ENCODE measurements at regions not wholly inside any gene's neighbourhood (a gene's known extent, or its start where the extent isn't known, plus 50 kb on each side); places are given as distances from the start of the nearest gene placed in this dataset.
"Not testable (repeated sequence)": the region's sequence is repeated elsewhere in the genome, so short reads cannot be mapped to it uniquely, and the experiment has no call there.

DNA sequence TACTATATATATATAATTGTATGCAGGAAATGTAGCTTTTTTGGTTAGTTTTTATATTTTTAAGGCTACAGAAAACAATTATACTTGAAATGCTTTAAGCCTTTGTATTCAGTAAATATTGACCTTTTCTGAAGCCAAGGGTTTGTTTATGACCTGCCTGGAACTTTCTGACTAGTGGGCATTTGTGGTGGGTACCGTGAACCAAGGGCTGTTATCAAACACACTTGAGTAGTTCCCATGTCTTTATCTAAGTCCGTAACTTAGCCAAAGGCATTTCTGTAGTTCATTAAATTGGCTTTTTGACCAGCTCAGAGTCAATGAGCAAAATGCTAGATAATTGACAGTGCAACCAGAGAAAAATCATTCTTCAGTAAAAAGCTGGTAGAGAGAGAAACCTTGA lies 1444.2 kb upstream of the SLC10A2 start:
- H3K4me3 ChIP-seq (ENCODE audit: low read depth, low read length), result no peak overlapping the region
- TF ChIP-seq, protein P1, sequence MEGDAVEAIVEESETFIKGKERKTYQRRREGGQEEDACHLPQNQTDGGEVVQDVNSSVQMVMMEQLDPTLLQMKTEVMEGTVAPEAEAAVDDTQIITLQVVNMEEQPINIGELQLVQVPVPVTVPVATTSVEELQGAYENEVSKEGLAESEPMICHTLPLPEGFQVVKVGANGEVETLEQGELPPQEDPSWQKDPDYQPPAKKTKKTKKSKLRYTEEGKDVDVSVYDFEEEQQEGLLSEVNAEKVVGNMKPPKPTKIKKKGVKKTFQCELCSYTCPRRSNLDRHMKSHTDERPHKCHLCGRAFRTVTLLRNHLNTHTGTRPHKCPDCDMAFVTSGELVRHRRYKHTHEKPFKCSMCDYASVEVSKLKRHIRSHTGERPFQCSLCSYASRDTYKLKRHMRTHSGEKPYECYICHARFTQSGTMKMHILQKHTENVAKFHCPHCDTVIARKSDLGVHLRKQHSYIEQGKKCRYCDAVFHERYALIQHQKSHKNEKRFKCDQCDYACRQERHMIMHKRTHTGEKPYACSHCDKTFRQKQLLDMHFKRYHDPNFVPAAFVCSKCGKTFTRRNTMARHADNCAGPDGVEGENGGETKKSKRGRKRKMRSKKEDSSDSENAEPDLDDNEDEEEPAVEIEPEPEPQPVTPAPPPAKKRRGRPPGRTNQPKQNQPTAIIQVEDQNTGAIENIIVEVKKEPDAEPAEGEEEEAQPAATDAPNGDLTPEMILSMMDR (IDR thresholded peaks at IDR 0.05; ENCODE audit: control insufficient read depth, extremely low read depth, insufficient read depth), result no peak
- DNase-seq (ENCODE audit: low read depth), result no peak

DNA sequence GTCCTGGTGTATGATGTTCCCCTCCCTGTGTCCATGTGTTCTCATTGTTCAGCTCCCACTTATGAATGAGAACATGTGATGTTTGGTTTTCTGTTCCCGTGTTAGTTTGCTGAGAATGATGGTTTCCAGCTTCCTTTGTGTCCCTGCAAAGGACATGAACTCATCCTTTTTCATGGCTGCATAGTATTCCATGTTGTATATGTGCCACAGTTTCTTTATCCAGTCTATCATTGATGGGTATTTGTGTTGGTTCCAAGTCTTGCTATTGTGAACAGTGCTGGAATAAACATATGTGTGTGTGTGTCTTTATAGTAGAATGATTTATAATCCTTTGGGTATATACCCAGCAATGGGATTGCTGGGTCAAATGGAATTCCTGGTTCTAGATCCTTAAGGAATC lies 1427.3 kb upstream of the SLC10A2 start:
- DNase-seq (ENCODE audit: low read depth); H3K4me3 ChIP-seq (ENCODE audit: low read depth, low read length): not testable (repeated sequence)

DNA sequence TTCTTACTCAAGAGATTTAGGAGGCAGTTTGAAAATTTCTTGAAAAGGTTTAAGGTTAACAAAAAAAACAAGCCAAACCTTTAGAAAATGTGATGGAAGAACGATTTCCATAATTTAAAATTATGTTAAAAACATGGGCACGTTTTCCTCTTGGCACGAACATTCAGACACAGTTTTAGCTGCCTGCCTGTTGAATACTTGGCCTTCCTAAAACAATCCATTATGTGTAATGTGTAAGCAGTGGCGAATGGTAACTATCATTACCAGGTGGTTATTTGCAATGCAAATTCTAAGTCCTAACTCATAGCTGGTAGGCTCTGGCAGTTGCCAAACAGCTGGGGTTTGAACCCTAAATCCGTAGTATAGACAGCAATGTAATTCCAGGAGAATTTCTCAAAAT lies 1425.7 kb upstream of the SLC10A2 start:
- H3K4me3 ChIP-seq (ENCODE audit: low read depth, low read length), result no peak overlapping the region
- no peak for DNase-seq (ENCODE audit: low read depth)
- TF ChIP-seq, protein P1 (IDR thresholded peaks at IDR 0.05; ENCODE audit: control insufficient read depth, extremely low read depth, insufficient read depth), result no peak

DNA sequence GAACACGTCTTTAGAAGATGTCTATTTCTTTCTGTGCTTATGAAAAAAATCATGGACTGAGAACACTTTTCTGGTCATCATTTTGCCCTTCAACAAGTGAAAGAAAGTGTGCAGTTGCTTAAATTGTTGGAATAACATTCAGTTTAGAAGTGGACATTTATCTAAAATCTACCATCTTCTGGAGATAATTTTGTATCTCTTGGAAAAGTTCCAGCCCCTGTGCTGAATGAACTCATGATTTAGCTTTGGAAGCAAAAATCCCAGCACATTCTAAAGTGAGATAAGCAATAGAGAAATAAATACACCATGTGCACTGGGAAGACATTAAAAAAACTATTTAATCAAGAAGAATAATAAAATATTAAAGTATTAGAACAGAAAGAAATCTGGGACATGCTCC lies 1420.8 kb upstream of the SLC10A2 start:
- no peak for DNase-seq (ENCODE audit: low read depth)
- TF ChIP-seq, protein P1 (IDR thresholded peaks at IDR 0.05; ENCODE audit: control insufficient read depth, extremely low read depth, insufficient read depth), result no peak

DNA sequence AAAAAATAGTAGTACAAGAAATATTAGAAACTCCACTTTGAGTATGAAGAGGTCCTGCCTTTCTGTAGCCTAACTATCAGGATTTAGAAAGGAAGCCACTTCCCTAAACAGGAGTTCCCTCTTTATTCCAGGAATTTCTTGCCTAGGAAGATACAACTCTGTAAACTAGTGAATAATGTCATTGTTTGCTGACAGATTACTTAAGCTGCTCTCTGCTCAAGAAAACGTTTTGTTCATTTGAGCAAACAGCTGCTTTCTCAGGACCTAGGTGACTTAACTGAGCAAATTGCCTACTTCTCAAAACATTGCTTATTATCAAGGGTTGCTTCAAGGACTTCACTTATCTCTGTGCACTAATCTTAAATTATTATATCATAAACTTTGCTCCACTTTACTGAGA lies 1419.4 kb upstream of the SLC10A2 start:
- DNase-seq (ENCODE audit: low read depth), result no peak
- TF ChIP-seq, protein P1 (IDR thresholded peaks at IDR 0.05; ENCODE audit: control insufficient read depth, extremely low read depth, insufficient read depth), result no peak
- no peak overlapping the region for H3K4me3 ChIP-seq (ENCODE audit: low read depth, low read length)

More for the DNA sequence above, 1420.8 kb upstream of the SLC10A2 start:
- H3K4me3 ChIP-seq (ENCODE audit: low read depth, low read length), result no peak overlapping the region

DNA sequence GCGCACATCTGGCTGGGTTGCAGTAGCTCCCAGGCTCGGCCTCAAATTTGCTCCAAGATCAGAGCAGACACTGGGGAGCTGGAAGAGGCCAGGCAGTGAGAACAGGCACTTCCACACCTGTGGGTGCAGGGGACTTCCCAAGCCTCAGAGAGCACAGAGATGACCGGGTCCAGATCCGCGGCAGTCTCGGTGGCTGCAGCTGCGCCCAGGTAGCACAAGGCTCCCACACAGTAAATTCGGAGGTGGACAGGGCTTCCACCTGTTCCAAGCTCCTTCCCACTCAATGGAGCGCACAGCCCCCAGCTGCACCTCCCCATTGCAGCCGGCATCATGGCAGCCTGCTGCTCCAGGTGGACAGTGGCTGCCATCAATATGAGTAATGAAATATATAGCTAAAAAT lies 1417.4 kb upstream of the SLC10A2 start:
- DNase-seq (ENCODE audit: low read depth), result no peak
- no peak overlapping the region for H3K4me3 ChIP-seq (ENCODE audit: low read depth, low read length)
- TF ChIP-seq, protein P1 (IDR thresholded peaks at IDR 0.05; ENCODE audit: control insufficient read depth, extremely low read depth, insufficient read depth), result no peak

DNA sequence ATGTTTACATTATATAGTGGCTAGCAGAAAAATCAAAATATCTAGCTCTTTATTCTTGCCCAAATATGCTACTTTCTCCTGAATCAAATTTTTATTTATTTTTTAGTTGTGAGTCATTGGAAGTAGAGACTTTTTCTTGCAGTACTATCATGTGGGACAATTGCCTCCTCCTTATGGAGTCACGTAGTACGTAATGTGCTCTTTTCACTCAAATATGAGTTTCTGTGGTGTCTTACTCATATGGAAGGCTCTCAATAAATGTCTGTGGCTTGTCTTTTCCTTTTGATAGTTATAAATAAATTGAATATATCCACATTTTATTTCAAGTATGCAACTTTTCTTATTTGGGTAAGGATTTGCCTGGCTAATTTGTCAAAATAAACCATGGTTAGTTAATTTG lies 1411.0 kb upstream of the SLC10A2 start:
- TF ChIP-seq, protein P1 (IDR thresholded peaks at IDR 0.05; ENCODE audit: control insufficient read depth, extremely low read depth, insufficient read depth), result no peak
- H3K4me3 ChIP-seq (ENCODE audit: low read depth, low read length), result no peak overlapping the region
- DNase-seq (ENCODE audit: low read depth), result no peak

All from LNCaP clone FGC (cell line).